ENCODE measurements at regions not wholly inside any gene's neighbourhood (a gene's known extent, or its start where the extent isn't known, plus 50 kb on each side); places are given as distances from the start of the nearest gene placed in this dataset.
"Not testable (repeated sequence)": the region's sequence is repeated elsewhere in the genome, so short reads cannot be mapped to it uniquely, and the experiment has no call there.

DNA sequence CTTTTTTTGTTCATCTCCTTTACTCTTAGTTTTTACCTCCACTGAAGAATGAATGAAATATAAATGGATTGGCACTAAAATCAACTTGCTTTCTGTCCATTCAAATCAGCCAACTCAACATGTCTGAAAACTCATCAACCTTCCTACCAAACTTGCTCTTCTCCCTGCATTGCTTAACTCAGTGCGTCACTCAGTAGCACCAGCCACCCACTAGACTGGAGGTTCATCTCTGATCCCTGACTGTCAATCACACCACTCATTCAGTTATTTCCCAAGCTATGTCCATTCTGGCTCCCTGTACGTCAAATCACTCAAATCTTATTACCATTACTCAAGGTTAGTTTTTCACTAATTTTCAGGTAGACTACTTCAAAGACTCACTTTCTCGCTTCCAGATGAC, 75.2 kb upstream of the RBMS1 start:
- no peaks in the 10 kb centered on the region for H3K36me3 ChIP-seq
- no peaks in the 10 kb centered on the region for H3K9me3 ChIP-seq
- TF ChIP-seq, protein P1, sequence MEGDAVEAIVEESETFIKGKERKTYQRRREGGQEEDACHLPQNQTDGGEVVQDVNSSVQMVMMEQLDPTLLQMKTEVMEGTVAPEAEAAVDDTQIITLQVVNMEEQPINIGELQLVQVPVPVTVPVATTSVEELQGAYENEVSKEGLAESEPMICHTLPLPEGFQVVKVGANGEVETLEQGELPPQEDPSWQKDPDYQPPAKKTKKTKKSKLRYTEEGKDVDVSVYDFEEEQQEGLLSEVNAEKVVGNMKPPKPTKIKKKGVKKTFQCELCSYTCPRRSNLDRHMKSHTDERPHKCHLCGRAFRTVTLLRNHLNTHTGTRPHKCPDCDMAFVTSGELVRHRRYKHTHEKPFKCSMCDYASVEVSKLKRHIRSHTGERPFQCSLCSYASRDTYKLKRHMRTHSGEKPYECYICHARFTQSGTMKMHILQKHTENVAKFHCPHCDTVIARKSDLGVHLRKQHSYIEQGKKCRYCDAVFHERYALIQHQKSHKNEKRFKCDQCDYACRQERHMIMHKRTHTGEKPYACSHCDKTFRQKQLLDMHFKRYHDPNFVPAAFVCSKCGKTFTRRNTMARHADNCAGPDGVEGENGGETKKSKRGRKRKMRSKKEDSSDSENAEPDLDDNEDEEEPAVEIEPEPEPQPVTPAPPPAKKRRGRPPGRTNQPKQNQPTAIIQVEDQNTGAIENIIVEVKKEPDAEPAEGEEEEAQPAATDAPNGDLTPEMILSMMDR (IDR thresholded peaks at IDR 0.05), result no peak
- no peak for TF ChIP-seq POLR2A (IDR thresholded peaks at IDR 0.05)
- no peak for DNase-seq
- no peaks in the 10 kb centered on the region for H3K27me3 ChIP-seq
- H3K4me1 ChIP-seq, result no peaks in the 10 kb centered on the region
- H3K27ac ChIP-seq, result no peak overlapping the region
- no peak overlapping the region for H3K4me3 ChIP-seq

DNA sequence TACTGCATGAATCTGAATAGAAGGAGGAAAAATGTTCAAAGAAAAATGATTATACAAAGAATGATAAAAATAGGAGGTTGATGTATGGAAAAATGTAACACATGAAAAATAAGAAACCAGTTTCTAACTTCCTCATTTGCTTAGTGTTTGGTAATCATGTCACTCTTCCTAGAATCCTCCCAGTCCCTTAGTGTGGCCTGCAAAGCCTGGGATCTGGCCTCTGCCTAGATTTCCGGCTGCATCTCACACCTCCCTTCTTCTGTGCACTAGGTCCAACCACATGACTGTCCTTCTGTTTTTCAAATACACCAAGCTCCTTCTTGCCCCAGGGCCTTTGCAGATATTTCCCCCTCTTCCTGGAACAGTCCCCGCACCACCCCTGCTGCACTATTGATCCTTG, 76.8 kb upstream of the RBMS1 start:
- no peaks in the 10 kb centered on the region for H3K36me3 ChIP-seq
- no peak overlapping the region for H3K27ac ChIP-seq
- no peaks in the 10 kb centered on the region for H3K4me1 ChIP-seq
- TF ChIP-seq, protein P1 (IDR thresholded peaks at IDR 0.05), result no peak
- no peak for TF ChIP-seq POLR2A (IDR thresholded peaks at IDR 0.05)
- H3K4me3 ChIP-seq, result no peak overlapping the region
- no peaks in the 10 kb centered on the region for H3K9me3 ChIP-seq
- DNase-seq, result no peak
- H3K27me3 ChIP-seq, result no peaks in the 10 kb centered on the region

- peaks cover 0 to 6% (median 0%) of the 10 kb centered on the region in 4 donors for H3K4me1 ChIP-seq
- TF ChIP-seq POLR2A (IDR thresholded peaks at IDR 0.05), result no peak
- TF ChIP-seq, protein P1 (IDR thresholded peaks at IDR 0.05), result no peak
- H3K27ac ChIP-seq, result no peak overlapping the region
- H3K4me3 ChIP-seq, result no peak overlapping the region
- no peak for DNase-seq
- H3K9me3 ChIP-seq, result no peaks in the 10 kb centered on the region
- H3K27me3 ChIP-seq, result no peaks in the 10 kb centered on the region
- H3K36me3 ChIP-seq, result no peaks in the 10 kb centered on the region
Observed at GRCh38 chr2:160574468-160575140, 81.0 kb upstream of the RBMS1 start.

DNA sequence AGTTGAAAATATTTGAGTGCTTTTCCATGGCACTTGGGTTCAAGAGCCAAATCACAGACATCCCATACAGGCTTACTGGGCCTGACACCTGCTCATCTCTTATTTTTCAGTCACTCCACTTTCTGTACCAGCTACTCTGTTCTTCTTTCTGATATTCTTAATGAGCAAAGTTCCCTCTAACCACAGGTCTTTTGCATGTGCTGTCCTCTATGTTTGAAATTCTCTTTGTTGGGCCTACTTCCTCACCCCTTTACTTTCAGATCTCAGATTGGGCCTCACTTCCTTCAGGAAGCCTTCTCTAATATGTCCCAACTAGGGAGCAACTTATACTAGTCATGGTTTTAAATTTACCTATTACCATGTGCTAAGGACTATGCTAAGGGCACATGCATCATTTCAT, 81.8 kb upstream of the RBMS1 start:
- Histone ChIP-seq H3K9me3 (no peaks in the 10 kb centered on the region), H3K27me3 (no peaks in the 10 kb centered on the region), H3K4me1 (peaks cover 0 to 6% (median 0%) of the 10 kb centered on the region in 4 donors), H3K27ac (no peak overlapping the region), H3K4me3 (no peak overlapping the region), H3K36me3 (no peaks in the 10 kb centered on the region)
- no peak for DNase-seq
- no peak for TF ChIP-seq POLR2A (IDR thresholded peaks at IDR 0.05)

DNA sequence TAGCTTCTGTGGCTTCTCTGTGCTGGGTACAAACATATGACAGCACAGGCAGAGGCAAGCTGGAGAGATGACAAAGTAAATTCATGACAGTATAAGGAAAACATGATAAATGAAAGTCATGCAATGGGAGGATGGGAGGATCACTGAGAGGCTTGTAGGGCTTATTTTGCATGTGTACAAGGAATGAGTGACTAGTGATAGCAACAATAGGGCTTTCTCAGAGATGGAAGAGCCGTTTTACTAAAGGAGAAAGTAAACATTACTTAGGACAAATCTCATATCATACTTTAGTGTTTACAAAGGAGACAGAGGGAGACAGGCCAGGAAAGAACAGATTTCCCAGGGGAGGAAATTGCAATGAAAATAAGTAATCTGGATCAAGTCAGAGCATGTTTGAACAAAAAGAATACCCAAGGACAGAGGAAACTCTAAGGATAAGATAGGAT, 82.5 kb upstream of the RBMS1 start:
- Histone ChIP-seq H3K9me3 (no peaks in the 10 kb centered on the region), H3K27me3 (no peaks in the 10 kb centered on the region), H3K36me3 (no peaks in the 10 kb centered on the region), H3K4me3 (no peak overlapping the region), H3K27ac (no peak overlapping the region), H3K4me1 (peaks cover 0 to 6% (median 0%) of the 10 kb centered on the region in 4 donors)
- TF ChIP-seq POLR2A (IDR thresholded peaks at IDR 0.05), result no peak
- TF ChIP-seq, protein P1 (IDR thresholded peaks at IDR 0.05), result no peak
- no peak for DNase-seq

DNA sequence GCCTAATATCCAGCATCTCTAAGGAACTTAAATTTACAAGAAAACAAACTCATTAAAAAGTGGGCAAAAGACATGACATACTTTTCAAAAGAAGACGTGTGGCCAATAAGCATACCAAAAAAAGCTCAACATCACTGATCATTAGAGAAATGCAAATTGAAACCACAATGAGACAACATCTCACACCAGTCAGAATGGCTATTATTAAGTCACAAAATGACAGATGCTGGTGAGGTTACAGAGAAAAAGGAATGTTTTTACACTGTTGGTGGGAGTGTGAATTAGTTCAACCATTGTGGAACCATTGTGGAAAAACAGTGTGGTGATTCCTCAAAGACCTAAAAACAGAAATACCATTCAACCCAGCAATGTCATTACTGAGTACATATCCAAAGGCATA, 83.5 kb upstream of the RBMS1 start:
- H3K36me3 ChIP-seq, H3K27me3 ChIP-seq, H3K4me1 ChIP-seq, DNase-seq, H3K27ac ChIP-seq, H3K4me3 ChIP-seq, H3K9me3 ChIP-seq: not testable (repeated sequence)

DNA sequence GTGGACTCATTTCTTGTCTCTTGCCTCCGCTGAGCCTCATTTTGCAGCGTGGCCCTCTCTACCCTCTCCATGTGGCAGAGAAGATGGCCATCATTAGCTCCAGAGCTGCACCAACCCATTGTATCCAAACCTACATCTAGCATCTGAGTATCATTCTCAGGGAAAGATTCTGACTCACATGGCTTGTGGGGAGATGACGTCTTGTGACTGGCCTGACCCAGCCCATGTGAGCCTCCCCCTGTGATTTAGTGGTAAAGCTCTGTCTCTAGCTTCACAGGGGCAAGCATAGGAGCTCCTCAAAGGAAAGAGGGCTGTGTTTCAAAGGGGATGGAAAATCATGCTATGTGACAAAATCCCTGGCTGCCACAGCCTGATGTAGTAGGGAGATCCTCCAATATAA, 87.4 kb upstream of the RBMS1 start:
- H3K36me3 ChIP-seq, result no peaks in the 10 kb centered on the region
- TF ChIP-seq, protein P1 (IDR thresholded peaks at IDR 0.05), result no peak
- no peak for TF ChIP-seq POLR2A (IDR thresholded peaks at IDR 0.05)
- DNase-seq, result no peak
- no peaks in the 10 kb centered on the region for H3K27me3 ChIP-seq
- H3K4me3 ChIP-seq, result no peak overlapping the region
- H3K4me1 ChIP-seq, result peaks cover 0 to 7% (median 0%) of the 10 kb centered on the region in 4 donors
- no peak overlapping the region for H3K27ac ChIP-seq
- no peaks in the 10 kb centered on the region for H3K9me3 ChIP-seq

Measured in Peyer's patch (tissue), 4 donors.